ENCODE measurements at regions not wholly inside any gene's neighbourhood (a gene's known extent, or its start where the extent isn't known, plus 50 kb on each side); places are given as distances from the start of the nearest gene placed in this dataset.

- DNase-seq (ENCODE audit: low read depth): no peak
- in situ Hi-C loops (cut with HindIII; ENCODE audit: low sequenced_read_pairs): no loop called here
- no peak overlapping the region for H3K4me3 ChIP-seq (ENCODE audit: low read depth, low read length)
- TF ChIP-seq, protein P1, sequence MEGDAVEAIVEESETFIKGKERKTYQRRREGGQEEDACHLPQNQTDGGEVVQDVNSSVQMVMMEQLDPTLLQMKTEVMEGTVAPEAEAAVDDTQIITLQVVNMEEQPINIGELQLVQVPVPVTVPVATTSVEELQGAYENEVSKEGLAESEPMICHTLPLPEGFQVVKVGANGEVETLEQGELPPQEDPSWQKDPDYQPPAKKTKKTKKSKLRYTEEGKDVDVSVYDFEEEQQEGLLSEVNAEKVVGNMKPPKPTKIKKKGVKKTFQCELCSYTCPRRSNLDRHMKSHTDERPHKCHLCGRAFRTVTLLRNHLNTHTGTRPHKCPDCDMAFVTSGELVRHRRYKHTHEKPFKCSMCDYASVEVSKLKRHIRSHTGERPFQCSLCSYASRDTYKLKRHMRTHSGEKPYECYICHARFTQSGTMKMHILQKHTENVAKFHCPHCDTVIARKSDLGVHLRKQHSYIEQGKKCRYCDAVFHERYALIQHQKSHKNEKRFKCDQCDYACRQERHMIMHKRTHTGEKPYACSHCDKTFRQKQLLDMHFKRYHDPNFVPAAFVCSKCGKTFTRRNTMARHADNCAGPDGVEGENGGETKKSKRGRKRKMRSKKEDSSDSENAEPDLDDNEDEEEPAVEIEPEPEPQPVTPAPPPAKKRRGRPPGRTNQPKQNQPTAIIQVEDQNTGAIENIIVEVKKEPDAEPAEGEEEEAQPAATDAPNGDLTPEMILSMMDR (IDR thresholded peaks at IDR 0.05; ENCODE audit: low read depth, low read length, missing control alignments): no peak
Measured at GRCh38 chr22:47233316-47234243, 471.1 kb downstream of the TBC1D22A start.

- DNase-seq (ENCODE audit: low read depth): no peak
- TF ChIP-seq, protein P1 (IDR thresholded peaks at IDR 0.05; ENCODE audit: low read depth, low read length, missing control alignments): no peak
- in situ Hi-C loops (cut with HindIII; ENCODE audit: low sequenced_read_pairs): no loop called here
- H3K4me3 ChIP-seq (ENCODE audit: low read depth, low read length): no peak overlapping the region
Measured at GRCh38 chr22:47232753-47233152, 470.3 kb downstream of the TBC1D22A start.

GRCh38 chr22:47232197-47232596 is 469.7 kb downstream of the TBC1D22A start:
- H3K4me3 ChIP-seq (ENCODE audit: low read depth, low read length): no peak overlapping the region
- no peak for DNase-seq (ENCODE audit: low read depth)
- TF ChIP-seq, protein P1 (IDR thresholded peaks at IDR 0.05; ENCODE audit: low read depth, low read length, missing control alignments): no peak
- in situ Hi-C loops (cut with HindIII; ENCODE audit: low sequenced_read_pairs): no loop called here

DNA sequence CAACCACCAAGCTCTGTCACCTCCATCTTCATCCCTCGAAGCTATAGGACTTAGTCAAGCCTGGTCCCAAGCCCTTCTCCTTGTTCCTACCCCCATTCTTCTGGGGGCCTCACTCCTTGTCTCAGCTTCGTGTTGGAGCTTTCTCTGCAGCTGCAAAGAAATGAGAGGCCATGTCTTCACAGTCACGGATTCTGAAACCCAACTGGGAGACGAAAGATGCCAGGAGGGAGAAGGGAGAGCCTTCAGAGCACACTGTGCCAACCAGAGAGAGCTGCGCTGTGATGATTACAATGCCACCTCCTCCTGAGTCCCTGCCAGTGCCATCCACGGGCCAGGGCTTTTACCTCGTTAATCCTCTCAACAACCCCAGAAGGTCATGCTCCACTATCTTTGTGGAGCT is 469.3 kb downstream of the TBC1D22A start:
- no peak overlapping the region for H3K4me3 ChIP-seq (ENCODE audit: low read depth, low read length)
- in situ Hi-C loops (cut with HindIII; ENCODE audit: low sequenced_read_pairs): no loop called here
- no peak for DNase-seq (ENCODE audit: low read depth)
- TF ChIP-seq, protein P1 (IDR thresholded peaks at IDR 0.05; ENCODE audit: low read depth, low read length, missing control alignments): no peak

DNA sequence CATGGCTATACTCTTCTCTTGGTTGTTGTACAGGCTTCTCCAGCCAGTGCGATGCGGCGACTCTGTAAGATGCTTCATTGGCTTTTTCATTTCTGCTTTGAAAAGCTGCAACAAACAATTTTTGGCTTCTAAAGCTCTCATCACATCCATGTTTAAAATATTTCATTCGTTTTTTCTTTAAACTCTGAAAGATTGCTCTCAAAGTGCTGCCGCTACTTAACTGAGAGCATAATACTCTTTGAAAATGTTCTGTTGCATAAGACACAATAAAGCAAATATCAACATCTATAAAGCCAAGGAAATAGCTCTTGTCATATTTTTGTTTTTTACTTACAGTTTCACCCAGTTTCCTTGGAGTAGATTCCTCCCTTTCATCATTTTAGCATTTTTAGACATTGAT is 468.3 kb downstream of the TBC1D22A start:
- H3K4me3 ChIP-seq (ENCODE audit: low read depth, low read length): no peak overlapping the region
- TF ChIP-seq, protein P1 (IDR thresholded peaks at IDR 0.05; ENCODE audit: low read depth, low read length, missing control alignments): no peak
- no peak for DNase-seq (ENCODE audit: low read depth)
- in situ Hi-C loops (cut with HindIII; ENCODE audit: low sequenced_read_pairs): no loop called here

DNA sequence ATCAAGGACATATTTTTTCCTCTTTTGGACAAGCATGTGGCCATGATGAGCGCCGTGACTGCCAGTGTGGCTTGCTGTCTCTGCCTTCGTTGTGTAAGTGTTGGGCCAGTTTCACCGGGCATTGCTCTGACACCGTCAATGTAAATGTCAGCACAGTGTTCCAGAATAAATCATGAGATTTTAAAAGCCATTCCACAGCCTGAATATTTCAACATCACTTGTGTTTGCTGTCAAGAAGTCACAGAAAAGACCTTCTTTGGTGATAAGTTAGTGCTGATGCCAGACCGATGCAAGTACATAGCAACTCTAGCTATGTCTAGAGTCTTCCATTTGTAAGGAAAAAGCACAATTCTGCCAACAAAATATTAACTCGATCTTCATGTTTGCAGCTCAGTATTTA is 467.8 kb downstream of the TBC1D22A start:
- DNase-seq (ENCODE audit: low read depth): no peak
- in situ Hi-C loops (cut with HindIII; ENCODE audit: low sequenced_read_pairs): no loop called here

More for the DNA sequence above, 467.8 kb downstream of the TBC1D22A start:
- TF ChIP-seq, protein P1 (IDR thresholded peaks at IDR 0.05; ENCODE audit: low read depth, low read length, missing control alignments): no peak
- no peak overlapping the region for H3K4me3 ChIP-seq (ENCODE audit: low read depth, low read length)
